GM23338 (cell line): ENCODE measurements at regions not wholly inside any gene's neighbourhood (a gene's known extent, or its start where the extent isn't known, plus 50 kb on each side); places are given as distances from the start of the nearest gene placed in this dataset.

Source experiments
- ATAC-seq: fragments of 200-7000 bp; cut with Tn5 transposase; 3 replicates; pipeline ENCODE4 v1.9.1; 2020
- DNase-seq: peaks from one replicate; pipeline ENCODE4 v3.0.0-alpha.2; 2015; ENCODE audit warnings: low spot score
- H2AFZ ChIP-seq: fragments of 200-600 bp; sonication (generic); 2 replicates; pipeline ENCODE4 v1.8.0; 2016; ENCODE audit warnings: antibody characterized with exemption, mild to moderate bottlenecking, moderate library complexity
- H3F3A ChIP-seq: fragments of 200-600 bp; sonication (generic); replicated peaks from 2 replicates; pipeline ENCODE4 v1.8.0; 2017; ENCODE audit warnings: antibody characterized with exemption, mixed run types, low read depth
- H3K27ac ChIP-seq: fragments of 200-600 bp; sonication (generic); 2 replicates; pipeline ENCODE4 v1.6.1; 2016; ENCODE audit warnings: low read depth
- H3K27me3 ChIP-seq: fragments of 200-600 bp; sonication (generic); 2 replicates; pipeline ENCODE4 v1.8.0; 2016; ENCODE audit warnings: mild to moderate bottlenecking, mixed run types, moderate library complexity; ENCODE audit not compliant: insufficient read depth
- H3K36me3 ChIP-seq: fragments of 200-600 bp; sonication (generic); 2 replicates; pipeline ENCODE4 v1.8.0; 2016; ENCODE audit warnings: mild to moderate bottlenecking; ENCODE audit not compliant: insufficient read depth
- H3K4me1 ChIP-seq: fragments of 200-600 bp; sonication (generic); 2 replicates; pipeline ENCODE4 v1.8.0; 2016; ENCODE audit warnings: mild to moderate bottlenecking, moderate library complexity; ENCODE audit not compliant: insufficient read depth
- H3K4me2 ChIP-seq: fragments of 200-600 bp; sonication (generic); 2 replicates; pipeline ENCODE4 v1.7.1; 2017; ENCODE audit warnings: mixed run types
- H3K4me3 ChIP-seq: fragments of 200-600 bp; sonication (generic); 2 replicates; pipeline ENCODE4 v1.6.1; 2016; ENCODE audit warnings: mixed run types
- H3K79me2 ChIP-seq: fragments of 200-600 bp; sonication (generic); replicated peaks from 2 replicates; pipeline ENCODE4 v1.8.0; 2017; ENCODE audit warnings: mild to moderate bottlenecking; ENCODE audit not compliant: insufficient read depth
- H3K9me2 ChIP-seq: fragments of 200-600 bp; sonication (generic); 2 replicates; pipeline ENCODE4 v1.8.0; 2017; ENCODE audit not compliant: insufficient read depth
- H4K20me1 ChIP-seq: fragments of 200-600 bp; sonication (generic); replicated peaks from 2 replicates; pipeline ENCODE4 v1.8.0; 2017; ENCODE audit warnings: mild to moderate bottlenecking; ENCODE audit not compliant: insufficient read depth
- H3K27ac Mint-ChIP-seq: 2 replicates; pipeline ENCODE4 v1.8.0; 2020; ENCODE audit warnings: inconsistent platforms, mild to moderate bottlenecking, moderate library complexity, mixed read lengths
- H3K27me3 Mint-ChIP-seq: 3 replicates; pipeline ENCODE4 v1.8.0; 2022; ENCODE audit warnings: low read depth, mild to moderate bottlenecking, moderate library complexity, mixed read lengths, inconsistent platforms; ENCODE audit not compliant: insufficient read depth, poor library complexity
- H3K36me3 Mint-ChIP-seq: 3 replicates; pipeline ENCODE4 v1.8.0; 2021; ENCODE audit warnings: low read depth, mild to moderate bottlenecking, inconsistent platforms, moderate library complexity, mixed read lengths
- H3K4me1 Mint-ChIP-seq: 3 replicates; pipeline ENCODE4 v1.8.0; 2020; ENCODE audit warnings: mild to moderate bottlenecking, inconsistent platforms, mixed read lengths
- H3K4me3 Mint-ChIP-seq: 3 replicates; pipeline ENCODE4 v1.8.0; 2021; ENCODE audit warnings: moderate library complexity, mild to moderate bottlenecking, inconsistent platforms, mixed read lengths
- H3K9me3 Mint-ChIP-seq: 3 replicates; pipeline ENCODE4 v1.8.0; 2020; ENCODE audit warnings: moderate library complexity, mild to moderate bottlenecking, inconsistent platforms, mixed read lengths
- EZH2 ChIP-seq: fragments of 200-600 bp; sonication (generic); IDR thresholded peaks from one replicate; pipeline ENCODE4 v1.8.0; 2017; ENCODE audit warnings: antibody characterized with exemption, mild to moderate bottlenecking, low read depth; ENCODE audit not compliant: unreplicated experiment
- EZH2phosphoT487 ChIP-seq: fragments of 200-600 bp; sonication (generic); IDR thresholded peaks from one replicate; pipeline ENCODE4 v1.8.1; 2018; ENCODE audit warnings: antibody characterized with exemption; ENCODE audit not compliant: unreplicated experiment
- JUNB ChIP-seq: IDR thresholded peaks from one replicate; pipeline ENCODE4 v1.6.1; 2016; ENCODE audit warnings: antibody characterized with exemption; ENCODE audit not compliant: unreplicated experiment
- POLR2AphosphoS5 ChIP-seq: IDR thresholded peaks from 2 replicates; pipeline ENCODE4 v1.6.1; 2016; ENCODE audit warnings: antibody characterized with exemption, low read depth
- STAT1 ChIP-seq: IDR thresholded peaks from one replicate; pipeline ENCODE4 v1.6.1; 2016; ENCODE audit warnings: antibody characterized with exemption; ENCODE audit not compliant: unreplicated experiment
- ZNF331 ChIP-seq: fragments of 250-450 bp; sonication (Bioruptor Pico); IDR thresholded peaks from 2 replicates; pipeline ENCODE4 v1.5.0; 2020; ENCODE audit warnings: low read depth, mild to moderate bottlenecking, moderate library complexity
- TF ChIP-seq, protein P1 (sequence below), 2 experiments: fragments of 200-600 bp in 1 of 2; sonication (generic) in 1 of 2; conservative IDR thresholded peaks; 2 replicates each; pipeline versions ENCODE4 v1.5.1 to v1.6.1; 2016 to 2017; ENCODE audit warnings: antibody characterized with exemption in 2 of 2, low read depth in 2 of 2, mild to moderate bottlenecking in 2 of 2, moderate library complexity in 1 of 2
- TF ChIP-seq, protein P2 (sequence below): IDR thresholded peaks from one replicate; pipeline ENCODE4 v1.6.1; 2018; ENCODE audit warnings: antibody characterized with exemption; ENCODE audit not compliant: unreplicated experiment
- TF ChIP-seq, protein P3 (sequence below): fragments of 250-450 bp; sonication (Bioruptor Pico); IDR thresholded peaks from 2 replicates; pipeline ENCODE4 v1.5.0; 2020; ENCODE audit warnings: mild to moderate bottlenecking, moderate library complexity

DNA sequence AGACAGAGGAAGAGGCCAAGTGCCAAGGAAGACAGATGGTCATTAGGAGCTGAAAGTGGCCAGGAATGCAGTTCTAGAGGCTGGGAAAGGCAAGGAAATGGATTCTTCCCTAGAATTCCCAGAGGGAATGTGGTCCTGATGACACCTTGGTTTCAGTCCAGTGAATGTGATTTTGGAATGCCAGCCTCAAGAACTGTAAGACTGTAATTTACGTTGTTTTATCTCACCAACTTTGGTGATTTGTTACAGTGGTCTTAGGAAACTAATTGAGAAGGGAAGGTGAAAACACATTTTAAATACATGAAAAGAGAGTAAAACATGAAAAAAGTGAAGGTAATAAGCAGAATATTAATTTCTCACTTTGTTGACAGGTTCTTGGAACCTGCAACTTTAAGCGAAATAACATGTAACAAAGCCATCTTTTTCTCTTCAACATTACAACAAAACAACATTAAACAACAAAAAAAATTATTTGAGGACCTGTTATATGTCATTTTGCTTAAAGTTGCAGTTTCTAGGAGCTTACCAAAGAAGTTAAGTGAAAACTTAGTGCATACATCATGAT is 370.2 kb downstream of the METTL4 start:
- Mint-ChIP-seq H3K9me3 (no peaks in the 10 kb centered on the region), H3K4me3 (no peak overlapping the region), H3K27ac (no peak overlapping the region), H3K27me3 (peaks cover 2% of the 10 kb centered on the region), H3K4me1 (no peaks in the 10 kb centered on the region), H3K36me3 (no peaks in the 10 kb centered on the region)
- DNase-seq (no peak), ATAC-seq (no peak)
- H3K4me3 ChIP-seq, result no peak overlapping the region
- no peaks in the 10 kb centered on the region for H3F3A ChIP-seq
- H3K79me2 ChIP-seq, result no peaks in the 10 kb centered on the region
- H4K20me1 ChIP-seq, result no peaks in the 10 kb centered on the region
- H3K4me1 ChIP-seq, result no peaks in the 10 kb centered on the region
- H3K27me3 ChIP-seq, result no peaks in the 10 kb centered on the region
- H3K27ac ChIP-seq, result no peak overlapping the region
- no peaks in the 10 kb centered on the region for H3K36me3 ChIP-seq
- TF ChIP-seq, protein P1, sequence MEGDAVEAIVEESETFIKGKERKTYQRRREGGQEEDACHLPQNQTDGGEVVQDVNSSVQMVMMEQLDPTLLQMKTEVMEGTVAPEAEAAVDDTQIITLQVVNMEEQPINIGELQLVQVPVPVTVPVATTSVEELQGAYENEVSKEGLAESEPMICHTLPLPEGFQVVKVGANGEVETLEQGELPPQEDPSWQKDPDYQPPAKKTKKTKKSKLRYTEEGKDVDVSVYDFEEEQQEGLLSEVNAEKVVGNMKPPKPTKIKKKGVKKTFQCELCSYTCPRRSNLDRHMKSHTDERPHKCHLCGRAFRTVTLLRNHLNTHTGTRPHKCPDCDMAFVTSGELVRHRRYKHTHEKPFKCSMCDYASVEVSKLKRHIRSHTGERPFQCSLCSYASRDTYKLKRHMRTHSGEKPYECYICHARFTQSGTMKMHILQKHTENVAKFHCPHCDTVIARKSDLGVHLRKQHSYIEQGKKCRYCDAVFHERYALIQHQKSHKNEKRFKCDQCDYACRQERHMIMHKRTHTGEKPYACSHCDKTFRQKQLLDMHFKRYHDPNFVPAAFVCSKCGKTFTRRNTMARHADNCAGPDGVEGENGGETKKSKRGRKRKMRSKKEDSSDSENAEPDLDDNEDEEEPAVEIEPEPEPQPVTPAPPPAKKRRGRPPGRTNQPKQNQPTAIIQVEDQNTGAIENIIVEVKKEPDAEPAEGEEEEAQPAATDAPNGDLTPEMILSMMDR (conservative IDR thresholded peaks at IDR 0.05; ENCODE audit: low read depth in 2 of 2), result no peak
- no peak for TF ChIP-seq EZH2phosphoT487
- TF ChIP-seq STAT1, result no peak
- TF ChIP-seq EZH2, result no peak
- no peak for TF ChIP-seq ZNF331 (CRISPR knock-in tag)
- TF ChIP-seq JUNB, result no peak
- no peak overlapping the region for H3K4me2 ChIP-seq
- no peak overlapping the region for H2AFZ ChIP-seq
- H3K9me2 ChIP-seq, result peaks cover 11% of the 10 kb centered on the region; the same call in 1 of the 2 replicates

DNA sequence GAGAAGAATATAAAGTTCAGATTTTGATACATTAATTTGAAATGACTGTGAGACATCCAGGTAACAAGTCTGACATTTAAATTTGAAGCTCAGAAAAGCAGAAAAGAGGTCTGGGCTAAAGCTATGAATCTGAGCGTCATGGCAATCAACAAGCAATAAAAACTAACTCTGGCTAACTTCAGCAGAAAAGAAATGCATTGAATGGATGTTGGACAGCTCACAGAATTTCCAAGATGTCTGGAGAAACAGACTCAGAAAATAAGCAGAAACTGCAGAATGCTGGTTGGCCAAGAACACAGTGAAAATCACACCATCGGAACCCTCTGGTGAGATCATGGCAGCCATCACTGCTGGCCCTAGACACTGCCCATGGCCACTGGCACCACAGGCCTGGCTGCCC is 366.6 kb downstream of the METTL4 start:
- Mint-ChIP-seq H3K27ac (no peak overlapping the region), H3K4me3 (no peak overlapping the region), H3K4me1 (no peaks in the 10 kb centered on the region), H3K9me3 (no peaks in the 10 kb centered on the region), H3K27me3 (peaks cover 2% of the 10 kb centered on the region), H3K36me3 (no peaks in the 10 kb centered on the region)
- no peak for TF ChIP-seq POLR2AphosphoS5
- TF ChIP-seq, protein P2, sequence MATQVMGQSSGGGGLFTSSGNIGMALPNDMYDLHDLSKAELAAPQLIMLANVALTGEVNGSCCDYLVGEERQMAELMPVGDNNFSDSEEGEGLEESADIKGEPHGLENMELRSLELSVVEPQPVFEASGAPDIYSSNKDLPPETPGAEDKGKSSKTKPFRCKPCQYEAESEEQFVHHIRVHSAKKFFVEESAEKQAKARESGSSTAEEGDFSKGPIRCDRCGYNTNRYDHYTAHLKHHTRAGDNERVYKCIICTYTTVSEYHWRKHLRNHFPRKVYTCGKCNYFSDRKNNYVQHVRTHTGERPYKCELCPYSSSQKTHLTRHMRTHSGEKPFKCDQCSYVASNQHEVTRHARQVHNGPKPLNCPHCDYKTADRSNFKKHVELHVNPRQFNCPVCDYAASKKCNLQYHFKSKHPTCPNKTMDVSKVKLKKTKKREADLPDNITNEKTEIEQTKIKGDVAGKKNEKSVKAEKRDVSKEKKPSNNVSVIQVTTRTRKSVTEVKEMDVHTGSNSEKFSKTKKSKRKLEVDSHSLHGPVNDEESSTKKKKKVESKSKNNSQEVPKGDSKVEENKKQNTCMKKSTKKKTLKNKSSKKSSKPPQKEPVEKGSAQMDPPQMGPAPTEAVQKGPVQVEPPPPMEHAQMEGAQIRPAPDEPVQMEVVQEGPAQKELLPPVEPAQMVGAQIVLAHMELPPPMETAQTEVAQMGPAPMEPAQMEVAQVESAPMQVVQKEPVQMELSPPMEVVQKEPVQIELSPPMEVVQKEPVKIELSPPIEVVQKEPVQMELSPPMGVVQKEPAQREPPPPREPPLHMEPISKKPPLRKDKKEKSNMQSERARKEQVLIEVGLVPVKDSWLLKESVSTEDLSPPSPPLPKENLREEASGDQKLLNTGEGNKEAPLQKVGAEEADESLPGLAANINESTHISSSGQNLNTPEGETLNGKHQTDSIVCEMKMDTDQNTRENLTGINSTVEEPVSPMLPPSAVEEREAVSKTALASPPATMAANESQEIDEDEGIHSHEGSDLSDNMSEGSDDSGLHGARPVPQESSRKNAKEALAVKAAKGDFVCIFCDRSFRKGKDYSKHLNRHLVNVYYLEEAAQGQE, result no peak
- TF ChIP-seq, protein P3, sequence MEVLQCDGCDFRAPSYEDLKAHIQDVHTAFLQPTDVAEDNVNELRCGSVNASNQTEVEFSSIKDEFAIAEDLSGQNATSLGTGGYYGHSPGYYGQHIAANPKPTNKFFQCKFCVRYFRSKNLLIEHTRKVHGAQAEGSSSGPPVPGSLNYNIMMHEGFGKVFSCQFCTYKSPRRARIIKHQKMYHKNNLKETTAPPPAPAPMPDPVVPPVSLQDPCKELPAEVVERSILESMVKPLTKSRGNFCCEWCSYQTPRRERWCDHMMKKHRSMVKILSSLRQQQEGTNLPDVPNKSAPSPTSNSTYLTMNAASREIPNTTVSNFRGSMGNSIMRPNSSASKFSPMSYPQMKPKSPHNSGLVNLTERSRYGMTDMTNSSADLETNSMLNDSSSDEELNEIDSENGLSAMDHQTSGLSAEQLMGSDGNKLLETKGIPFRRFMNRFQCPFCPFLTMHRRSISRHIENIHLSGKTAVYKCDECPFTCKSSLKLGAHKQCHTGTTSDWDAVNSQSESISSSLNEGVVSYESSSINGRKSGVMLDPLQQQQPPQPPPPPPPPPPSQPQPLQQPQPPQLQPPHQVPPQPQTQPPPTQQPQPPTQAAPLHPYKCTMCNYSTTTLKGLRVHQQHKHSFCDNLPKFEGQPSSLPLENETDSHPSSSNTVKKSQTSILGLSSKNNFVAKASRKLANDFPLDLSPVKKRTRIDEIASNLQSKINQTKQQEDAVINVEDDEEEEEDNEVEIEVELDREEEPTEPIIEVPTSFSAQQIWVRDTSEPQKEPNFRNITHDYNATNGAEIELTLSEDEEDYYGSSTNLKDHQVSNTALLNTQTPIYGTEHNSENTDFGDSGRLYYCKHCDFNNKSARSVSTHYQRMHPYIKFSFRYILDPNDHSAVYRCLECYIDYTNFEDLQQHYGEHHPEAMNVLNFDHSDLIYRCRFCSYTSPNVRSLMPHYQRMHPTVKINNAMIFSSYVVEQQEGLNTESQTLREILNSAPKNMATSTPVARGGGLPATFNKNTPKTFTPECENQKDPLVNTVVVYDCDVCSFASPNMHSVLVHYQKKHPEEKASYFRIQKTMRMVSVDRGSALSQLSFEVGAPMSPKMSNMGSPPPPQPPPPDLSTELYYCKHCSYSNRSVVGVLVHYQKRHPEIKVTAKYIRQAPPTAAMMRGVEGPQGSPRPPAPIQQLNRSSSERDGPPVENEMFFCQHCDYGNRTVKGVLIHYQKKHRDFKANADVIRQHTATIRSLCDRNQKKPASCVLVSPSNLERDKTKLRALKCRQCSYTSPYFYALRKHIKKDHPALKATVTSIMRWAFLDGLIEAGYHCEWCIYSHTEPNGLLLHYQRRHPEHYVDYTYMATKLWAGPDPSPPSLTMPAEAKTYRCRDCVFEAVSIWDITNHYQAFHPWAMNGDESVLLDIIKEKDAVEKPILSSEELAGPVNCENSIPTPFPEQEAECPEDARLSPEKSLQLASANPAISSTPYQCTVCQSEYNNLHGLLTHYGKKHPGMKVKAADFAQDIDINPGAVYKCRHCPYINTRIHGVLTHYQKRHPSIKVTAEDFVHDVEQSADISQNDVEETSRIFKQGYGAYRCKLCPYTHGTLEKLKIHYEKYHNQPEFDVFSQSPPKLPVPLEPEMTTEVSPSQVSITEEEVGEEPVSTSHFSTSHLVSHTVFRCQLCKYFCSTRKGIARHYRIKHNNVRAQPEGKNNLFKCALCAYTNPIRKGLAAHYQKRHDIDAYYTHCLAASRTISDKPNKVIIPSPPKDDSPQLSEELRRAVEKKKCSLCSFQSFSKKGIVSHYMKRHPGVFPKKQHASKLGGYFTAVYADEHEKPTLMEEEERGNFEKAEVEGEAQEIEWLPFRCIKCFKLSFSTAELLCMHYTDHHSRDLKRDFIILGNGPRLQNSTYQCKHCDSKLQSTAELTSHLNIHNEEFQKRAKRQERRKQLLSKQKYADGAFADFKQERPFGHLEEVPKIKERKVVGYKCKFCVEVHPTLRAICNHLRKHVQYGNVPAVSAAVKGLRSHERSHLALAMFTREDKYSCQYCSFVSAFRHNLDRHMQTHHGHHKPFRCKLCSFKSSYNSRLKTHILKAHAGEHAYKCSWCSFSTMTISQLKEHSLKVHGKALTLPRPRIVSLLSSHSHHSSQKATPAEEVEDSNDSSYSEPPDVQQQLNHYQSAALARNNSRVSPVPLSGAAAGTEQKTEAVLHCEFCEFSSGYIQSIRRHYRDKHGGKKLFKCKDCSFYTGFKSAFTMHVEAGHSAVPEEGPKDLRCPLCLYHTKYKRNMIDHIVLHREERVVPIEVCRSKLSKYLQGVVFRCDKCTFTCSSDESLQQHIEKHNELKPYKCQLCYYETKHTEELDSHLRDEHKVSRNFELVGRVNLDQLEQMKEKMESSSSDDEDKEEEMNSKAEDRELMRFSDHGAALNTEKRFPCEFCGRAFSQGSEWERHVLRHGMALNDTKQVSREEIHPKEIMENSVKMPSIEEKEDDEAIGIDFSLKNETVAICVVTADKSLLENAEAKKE (CRISPR knock-in tag), result no peak
- Histone ChIP-seq H3K79me2 (no peaks in the 10 kb centered on the region), H2AFZ (no peak overlapping the region), H3K9me2 (peaks cover 14% of the 10 kb centered on the region; the same call in 1 of the 2 replicates), H3K36me3 (no peaks in the 10 kb centered on the region), H4K20me1 (no peaks in the 10 kb centered on the region), H3K27ac (no peak overlapping the region), H3K4me3 (no peak overlapping the region), H3K4me1 (no peaks in the 10 kb centered on the region), H3F3A (no peaks in the 10 kb centered on the region), H3K4me2 (no peak overlapping the region), H3K27me3 (no peaks in the 10 kb centered on the region)
- no peak for DNase-seq
- no peak for ATAC-seq
